Mucosa of rectum (tissue), 2 donors: ENCODE measurements at regions not wholly inside any gene's neighbourhood (a gene's known extent, or its start where the extent isn't known, plus 50 kb on each side); places are given as distances from the start of the nearest gene placed in this dataset.

ENCODE experiments used
- H3K27ac ChIP-seq, 2 donors: one replicate each; pipeline ENCODE4 v1.7.0; 2013; ENCODE audit warnings: inconsistent platforms in 2 of 2, low read depth in 2 of 2, low read length in 2 of 2
- H3K27me3 ChIP-seq, 2 donors: one replicate each; pipeline ENCODE4 v1.7.0; 2013; ENCODE audit warnings: low read length in 2 of 2; ENCODE audit not compliant: control insufficient read depth in 2 of 2, insufficient read depth in 2 of 2
- H3K36me3 ChIP-seq, 2 donors: one replicate each; pipeline ENCODE4 v1.7.0; 2013; ENCODE audit warnings: low read length in 2 of 2; ENCODE audit not compliant: control insufficient read depth in 2 of 2, insufficient read depth in 2 of 2
- H3K4me1 ChIP-seq, 2 donors: one replicate each; pipeline ENCODE4 v1.7.0; 2013; ENCODE audit warnings: low read length in 2 of 2, mild to moderate bottlenecking in 1 of 2; ENCODE audit not compliant: control insufficient read depth in 2 of 2, insufficient read depth in 2 of 2
- H3K4me3 ChIP-seq, 2 donors: one replicate each; pipeline ENCODE4 v1.7.0; 2013; ENCODE audit warnings: low read length in 2 of 2
- H3K9ac ChIP-seq, 2 donors: one replicate each; pipeline ENCODE4 v1.7.0; 2013; ENCODE audit warnings: low read length in 2 of 2, low read depth in 1 of 2, mild to moderate bottlenecking in 1 of 2
- H3K9me3 ChIP-seq, 2 donors: one replicate each; pipeline ENCODE4 v1.7.0; 2013; ENCODE audit warnings: low read length in 2 of 2; ENCODE audit not compliant: control insufficient read depth in 2 of 2
- donor health status: healthy.
- donor health status: Normal muscosa, but diverticular disease.

- Histone ChIP-seq H3K9ac (no peak overlapping the region), H3K9me3 (no peaks in the 10 kb centered on the region), H3K27ac (no peak overlapping the region), H3K27me3 (no peaks in the 10 kb centered on the region), H3K4me3 (no peak overlapping the region), H3K4me1 (no peaks in the 10 kb centered on the region), H3K36me3 (no peaks in the 10 kb centered on the region)
These were observed 299.1 kb upstream of the NXPH2 start for GRCh38 chr2:139079311-139079710.

GRCh38 chr2:139078376-139078775, 298.2 kb upstream of the NXPH2 start:
- H3K27me3 ChIP-seq, result no peaks in the 10 kb centered on the region

DNA sequence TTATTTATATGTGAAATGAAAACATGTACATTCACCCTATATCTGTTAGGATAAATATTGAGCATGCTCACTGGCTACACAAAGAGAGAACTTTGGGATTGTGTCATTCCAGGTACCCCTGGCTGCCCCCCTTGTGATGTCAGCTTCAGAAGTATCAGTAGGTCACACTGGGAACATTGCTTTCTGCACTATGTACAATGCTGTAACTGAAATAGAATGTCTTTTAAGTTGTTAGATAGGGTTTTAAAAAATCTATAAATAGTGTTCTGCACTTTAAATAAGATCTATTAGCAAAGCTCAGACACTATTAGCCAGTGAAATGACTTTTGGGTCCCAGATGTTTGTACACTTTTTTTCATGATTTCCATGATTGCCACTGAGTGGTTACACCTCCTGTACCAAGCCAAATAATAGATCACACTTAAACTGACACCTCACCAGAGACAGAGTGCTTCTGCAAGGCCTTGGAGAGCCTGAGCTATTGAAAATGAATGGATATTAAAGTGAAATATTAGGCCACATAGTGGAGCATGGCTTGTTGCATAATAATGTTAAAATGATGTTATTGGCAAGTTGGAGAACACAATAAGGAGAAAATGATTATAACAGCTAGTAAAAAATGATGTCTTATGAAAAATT, 297.0 kb upstream of the NXPH2 start:
- H3K36me3 ChIP-seq, result no peaks in the 10 kb centered on the region
- no peaks in the 10 kb centered on the region for H3K9me3 ChIP-seq
- no peaks in the 10 kb centered on the region for H3K27me3 ChIP-seq
- no peak overlapping the region for H3K9ac ChIP-seq
- no peak overlapping the region for H3K4me3 ChIP-seq
- H3K4me1 ChIP-seq, result no peaks in the 10 kb centered on the region
- no peak overlapping the region for H3K27ac ChIP-seq

More at GRCh38 chr2:139078376-139078775, 298.2 kb upstream of the NXPH2 start:
- Histone ChIP-seq H3K4me1 (no peaks in the 10 kb centered on the region), H3K4me3 (no peak overlapping the region), H3K27ac (no peak overlapping the region), H3K9ac (no peak overlapping the region), H3K9me3 (no peaks in the 10 kb centered on the region), H3K36me3 (no peaks in the 10 kb centered on the region)

GRCh38 chr2:139067874-139068273, 287.7 kb upstream of the NXPH2 start:
- H3K27ac ChIP-seq, result no peak overlapping the region
- no peaks in the 10 kb centered on the region for H3K36me3 ChIP-seq
- no peak overlapping the region for H3K4me3 ChIP-seq
- H3K27me3 ChIP-seq, result no peaks in the 10 kb centered on the region
- H3K9ac ChIP-seq, result no peak overlapping the region
- H3K9me3 ChIP-seq, result no peaks in the 10 kb centered on the region
- no peaks in the 10 kb centered on the region for H3K4me1 ChIP-seq

DNA sequence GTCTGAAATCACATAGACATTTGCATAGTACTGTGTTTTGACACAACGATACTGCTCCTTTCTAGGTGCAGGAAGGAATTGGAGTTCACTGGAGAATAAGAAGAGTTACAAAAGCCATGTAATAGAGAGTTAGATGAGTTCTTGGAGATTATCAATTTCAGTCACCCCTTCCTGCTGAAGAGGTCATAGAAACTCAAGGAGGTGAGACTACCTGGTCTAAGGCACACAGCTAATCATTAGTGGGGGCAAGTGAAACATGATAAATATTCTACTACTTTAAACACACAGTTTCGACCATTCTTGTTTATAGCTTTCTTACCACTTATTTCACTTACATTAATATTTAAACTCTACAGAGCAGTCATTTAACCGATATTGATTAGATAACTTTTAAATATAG, 286.9 kb upstream of the NXPH2 start:
- no peaks in the 10 kb centered on the region for H3K27me3 ChIP-seq
- no peak overlapping the region for H3K4me3 ChIP-seq
- H3K27ac ChIP-seq, result no peak overlapping the region
- H3K36me3 ChIP-seq, result no peaks in the 10 kb centered on the region
- no peak overlapping the region for H3K9ac ChIP-seq
- H3K4me1 ChIP-seq, result no peaks in the 10 kb centered on the region
- no peaks in the 10 kb centered on the region for H3K9me3 ChIP-seq

DNA sequence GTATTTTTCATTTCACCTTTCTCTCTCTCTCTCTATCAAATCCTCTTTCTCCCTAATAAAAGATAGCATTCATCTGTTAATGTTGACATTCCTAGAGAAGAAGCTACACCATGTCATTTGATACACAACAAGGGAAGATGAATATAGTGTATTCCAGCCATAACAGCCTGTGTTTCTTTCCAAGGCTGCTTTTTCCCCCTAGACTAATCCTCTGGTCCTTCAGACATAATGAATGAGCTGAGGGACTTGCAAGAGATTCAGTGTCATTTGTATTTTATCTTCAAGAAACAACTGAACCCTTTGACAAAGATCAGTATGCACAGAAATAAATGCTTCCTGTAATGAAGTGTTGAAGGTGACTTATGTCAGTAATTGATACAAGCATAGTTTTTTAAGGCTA, 284.0 kb upstream of the NXPH2 start:
- Histone ChIP-seq H3K27ac (no peak overlapping the region), H3K36me3 (no peaks in the 10 kb centered on the region), H3K9ac (no peak overlapping the region), H3K4me1 (no peaks in the 10 kb centered on the region), H3K4me3 (no peak overlapping the region), H3K9me3 (no peaks in the 10 kb centered on the region), H3K27me3 (no peaks in the 10 kb centered on the region)

DNA sequence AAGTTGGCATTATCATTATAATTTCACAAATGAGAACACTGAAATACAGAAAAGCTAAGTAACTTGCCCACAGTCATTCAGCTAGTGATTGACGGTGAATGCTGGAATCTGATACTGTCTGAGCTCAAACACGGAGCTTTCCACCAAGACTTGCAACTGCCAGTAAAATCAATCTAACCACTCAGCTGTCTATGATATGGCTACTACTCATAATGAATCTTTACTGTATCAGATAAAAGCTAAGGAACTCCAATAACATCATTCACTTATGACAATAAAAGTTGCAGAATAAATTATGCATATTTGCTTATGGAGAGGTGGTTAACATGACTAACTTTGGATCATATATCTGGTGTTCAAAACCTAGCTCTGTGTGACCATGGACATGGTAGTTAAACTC, 279.4 kb upstream of the NXPH2 start:
- Histone ChIP-seq H3K27ac (no peak overlapping the region), H3K4me1 (no peaks in the 10 kb centered on the region), H3K9me3 (no peaks in the 10 kb centered on the region), H3K4me3 (no peak overlapping the region), H3K27me3 (no peaks in the 10 kb centered on the region), H3K36me3 (no peaks in the 10 kb centered on the region), H3K9ac (no peak overlapping the region)

GRCh38 chr2:139055202-139055601, 275.0 kb upstream of the NXPH2 start:
- Histone ChIP-seq H3K4me3 (no peak overlapping the region), H3K27ac (no peak overlapping the region), H3K36me3 (no peaks in the 10 kb centered on the region), H3K27me3 (no peaks in the 10 kb centered on the region), H3K4me1 (no peaks in the 10 kb centered on the region), H3K9me3 (no peaks in the 10 kb centered on the region), H3K9ac (no peak overlapping the region)

DNA sequence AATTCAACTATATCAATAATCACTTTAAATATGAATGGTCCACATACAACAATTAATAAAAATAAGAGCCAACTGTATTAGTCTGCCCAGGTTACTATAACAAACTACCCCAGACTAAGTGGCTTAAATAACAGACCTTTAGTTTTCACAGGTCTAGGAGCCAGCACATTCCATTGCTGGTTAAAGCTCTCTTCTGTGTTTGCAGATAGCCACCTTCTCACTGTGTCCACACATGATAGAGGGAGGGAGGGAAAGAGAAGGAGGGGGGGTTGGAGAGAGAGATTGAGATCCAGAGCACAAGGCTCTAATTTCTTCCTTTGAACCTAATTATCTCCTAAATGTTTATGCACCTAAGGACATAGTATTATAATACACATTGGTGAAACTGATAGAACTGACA, 267.8 kb upstream of the NXPH2 start:
- Histone ChIP-seq H3K36me3 (no peaks in the 10 kb centered on the region), H3K27ac (no peak overlapping the region), H3K4me1 (no peaks in the 10 kb centered on the region), H3K9me3 (no peaks in the 10 kb centered on the region), H3K27me3 (no peaks in the 10 kb centered on the region), H3K4me3 (no peak overlapping the region), H3K9ac (no peak overlapping the region)

GRCh38 chr2:139045524-139045923, 265.3 kb upstream of the NXPH2 start:
- Histone ChIP-seq H3K27ac (no peak overlapping the region), H3K4me1 (no peaks in the 10 kb centered on the region), H3K36me3 (no peaks in the 10 kb centered on the region), H3K27me3 (no peaks in the 10 kb centered on the region), H3K9ac (no peak overlapping the region), H3K9me3 (no peaks in the 10 kb centered on the region), H3K4me3 (no peak overlapping the region)

- Histone ChIP-seq H3K9me3 (no peaks in the 10 kb centered on the region), H3K36me3 (no peaks in the 10 kb centered on the region), H3K4me1 (no peaks in the 10 kb centered on the region), H3K4me3 (no peak overlapping the region), H3K9ac (no peak overlapping the region), H3K27me3 (no peaks in the 10 kb centered on the region), H3K27ac (no peak overlapping the region)
These were observed 253.9 kb upstream of the NXPH2 start for GRCh38 chr2:139034064-139034463.
